Transverse colon (tissue), 4 donors: ENCODE measurements at regions not wholly inside any gene's neighbourhood (a gene's known extent, or its start where the extent isn't known, plus 50 kb on each side); places are given as distances from the start of the nearest gene placed in this dataset.

Experiments used
- DNase-seq: peaks from one replicate; pipeline ENCODE4 v3.0.0-alpha.2; 2019
- H3K27ac ChIP-seq, 4 donors: fragments of 200-600 bp; sonication (generic); 2 replicates each; pipeline ENCODE4 v1.5.1; 2016 to 2018; ENCODE audit warnings: inconsistent platforms in 4 of 4
- H3K27me3 ChIP-seq: fragments of 200-600 bp; sonication (generic); 2 replicates; pipeline ENCODE4 v1.5.1; 2017; ENCODE audit warnings: inconsistent platforms
- H3K36me3 ChIP-seq, 4 donors: fragments of 200-600 bp; sonication (generic); 2 replicates each; pipeline ENCODE4 v1.5.1; 2017 to 2019; ENCODE audit warnings: inconsistent platforms in 4 of 4
- H3K4me1 ChIP-seq, 4 donors: fragments of 200-600 bp; sonication (generic); 2 replicates each; pipeline ENCODE4 v1.5.1; 2017 to 2020; ENCODE audit warnings: inconsistent platforms in 4 of 4
- H3K4me3 ChIP-seq, 4 donors: fragments of 200-600 bp; sonication (generic); 1 replicate in 1 of 4; 2 replicates in 3 of 4; pipeline versions ENCODE4 v1.5.1 to v1.6.1; 2017 to 2019; ENCODE audit warnings: inconsistent platforms in 4 of 4
- H3K9me3 ChIP-seq, 2 donors: fragments of 200-600 bp; sonication (generic); 2 replicates each; pipeline ENCODE4 v1.5.1; 2017 to 2019; ENCODE audit warnings: inconsistent platforms in 2 of 2
- CTCF ChIP-seq, 5 experiments: fragments of 200-600 bp in 3 of 5; fragments of 450-650 bp in 2 of 5; sonication (generic) in 3 of 5; IDR thresholded peaks; 1 replicate in 2 of 5; 2 replicates in 3 of 5; pipeline ENCODE4 v1.5.1; 2016 to 2017; ENCODE audit warnings: antibody characterized with exemption in 5 of 5, inconsistent platforms in 3 of 5, mild to moderate bottlenecking in 2 of 5, moderate library complexity in 1 of 5
- EP300 ChIP-seq: sonication (generic); formaldehyde crosslinking; IDR thresholded peaks from one replicate; pipeline ENCODE4 v1.6.1; 2017; ENCODE audit warnings: antibody characterized with exemption, low read depth
- POLR2A ChIP-seq: fragments of 450-650 bp; IDR thresholded peaks from one replicate; pipeline ENCODE4 v1.6.1; 2016; ENCODE audit warnings: antibody characterized with exemption, mild to moderate bottlenecking, moderate library complexity
- POLR2AphosphoS5 ChIP-seq, 3 donors: sonication (generic); formaldehyde crosslinking; IDR thresholded peaks; one replicate each; pipeline ENCODE4 v1.6.1; 2016; ENCODE audit warnings: antibody characterized with exemption in 3 of 3
- WGBS, 2 donors: methylation state at CpG; one replicate each; pipeline ENCODE4 v1.1.5; 2018; ENCODE audit warnings: low coverage in 1 of 2; 5-methylcytosine and 5-hydroxymethylcytosine counted together
- in situ Hi-C, 4 donors: fragments of 200-750 bp; cut with MboI; loops; one replicate each; pipeline versions ENCODE4 v1.15.0 to v1.15.1; 2017; ENCODE audit warnings: low sequenced_read_pairs in 3 of 4, low pct_ligation_motif_present in 1 of 4, low pct_unique_long_range_greater_than_20kb in 1 of 4
- intact Hi-C: fragments of 100-400 bp; cut with DNase I; formaldehyde crosslinking; loops from one replicate; pipeline ENCODE4 v1.15.1; 2023; ENCODE audit warnings: low total_unique reads

GRCh38 chr12:124463341-124463921 lies 104.0 kb downstream of the NCOR2 start:
- WGBS, 2 donors: 82 to 100% methylated on average over 1 to 20 of the region's 23 CpGs
- Histone ChIP-seq H3K27me3 (no peaks in the 10 kb centered on the region), H3K36me3 (peaks cover 0 to 17% (median 2%) of the 10 kb centered on the region in 4 donors), H3K4me3 (no peak overlapping the region), H3K9me3 (no peaks in the 10 kb centered on the region), H3K27ac (peak overlapping the region in 3 of 4 donors; percentile 19 to 41 (median 34)), H3K4me1 (peaks cover 3 to 23% (median 8%) of the 10 kb centered on the region in 4 donors)
- DNase-seq: no peak
- intact Hi-C loops (no loop called here), in situ Hi-C loops (no loop called here)
- TF ChIP-seq POLR2AphosphoS5 (IDR thresholded peaks at IDR 0.05) (no peak), CTCF (IDR thresholded peaks at IDR 0.05) (no peak), POLR2A (no peak), EP300 (no peak)

DNA sequence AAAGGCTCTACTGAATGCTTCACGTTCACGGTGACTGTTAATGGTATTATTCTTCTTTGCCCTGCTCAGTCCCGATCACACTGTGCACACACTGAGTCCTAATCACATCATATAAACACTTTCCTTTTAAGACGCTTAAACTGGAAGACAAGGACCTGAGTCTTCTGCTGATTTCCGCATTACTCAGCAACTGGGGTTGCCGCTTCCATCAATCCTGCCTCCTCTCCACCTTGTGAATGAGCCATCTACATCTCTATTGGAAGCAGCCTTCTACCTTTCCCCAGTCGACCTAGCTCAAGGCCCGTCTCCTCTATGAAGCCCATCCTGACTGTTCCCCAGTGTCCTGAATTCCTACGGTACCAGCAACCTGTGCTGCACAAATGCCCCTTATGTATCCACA lies 104.7 kb downstream of the NCOR2 start:
- Histone ChIP-seq H3K27ac (peak overlapping the region in 3 of 4 donors; percentile 19 to 41 (median 34)), H3K9me3 (no peaks in the 10 kb centered on the region), H3K27me3 (no peaks in the 10 kb centered on the region), H3K36me3 (peaks cover 0 to 17% (median 2%) of the 10 kb centered on the region in 4 donors), H3K4me3 (no peak overlapping the region), H3K4me1 (peaks cover 4 to 29% (median 14%) of the 10 kb centered on the region in 4 donors)
- TF ChIP-seq EP300 (no peak), POLR2A (no peak), POLR2AphosphoS5 (IDR thresholded peaks at IDR 0.05) (no peak), CTCF (IDR thresholded peaks at IDR 0.05) (no peak)
- 81 to 86% methylated on average over 8 to 9 of the region's 9 CpGs for WGBS, 2 donors
- in situ Hi-C loops (no loop called here), intact Hi-C loops (no loop called here)
- DNase-seq: no peak

DNA sequence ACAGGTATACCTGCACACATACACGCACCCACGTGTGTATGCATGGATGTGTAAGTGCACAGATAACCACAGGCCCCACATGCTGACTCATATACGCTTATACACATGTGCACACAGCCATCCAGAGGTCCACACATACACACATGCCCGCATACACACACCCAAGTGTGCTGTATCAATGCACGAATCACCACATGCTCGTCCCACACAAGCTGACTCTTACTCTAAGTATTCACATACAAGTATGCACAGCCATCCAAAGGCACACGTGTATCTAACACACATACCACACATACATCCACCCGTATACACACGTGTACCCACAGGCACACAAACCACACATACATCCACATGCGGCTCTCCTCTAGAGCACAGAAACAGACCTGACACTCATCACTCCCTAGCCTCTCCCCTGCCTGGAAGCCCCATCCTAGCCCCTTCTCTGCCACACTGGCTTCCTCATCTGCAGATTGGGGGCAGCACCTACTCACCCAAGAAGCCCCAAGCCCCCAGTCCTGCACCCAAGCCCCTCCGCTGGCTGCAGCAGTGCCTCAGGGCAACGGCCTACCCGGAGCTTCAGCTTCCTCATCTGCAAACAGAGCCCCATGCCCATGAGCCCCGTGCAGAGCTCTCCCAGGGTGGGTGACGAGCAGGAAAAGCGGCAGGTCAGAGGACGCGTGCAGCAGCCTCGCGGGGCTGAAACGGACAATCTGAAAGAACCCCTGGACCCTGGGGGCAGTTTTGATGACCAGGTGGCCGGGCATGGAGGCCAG lies 105.4 kb downstream of the NCOR2 start:
- no peak for DNase-seq
- Histone ChIP-seq H3K36me3 (peaks cover 0 to 17% (median 2%) of the 10 kb centered on the region in 4 donors), H3K4me1 (peaks cover 7 to 34% (median 18%) of the 10 kb centered on the region in 4 donors), H3K27me3 (no peaks in the 10 kb centered on the region), H3K4me3 (no peak overlapping the region), H3K27ac (peak overlapping the region in 1 of 4 donors; percentile 34), H3K9me3 (no peaks in the 10 kb centered on the region)
- intact Hi-C loops (no loop called here), in situ Hi-C loops (no loop called here)
- TF ChIP-seq POLR2AphosphoS5 (IDR thresholded peaks at IDR 0.05) (no peak), EP300 (no peak), CTCF (IDR thresholded peaks at IDR 0.05) (no peak), POLR2A (no peak)
- 87% methylated on average over 22 of the region's 22 CpGs; no CpG with 5 or more reads in 1 of the 2 donors for WGBS, 2 donors

GRCh38 chr12:124461241-124461673 lies 106.2 kb downstream of the NCOR2 start:
- no peak for DNase-seq
- H3K4me1 ChIP-seq: peaks cover 11 to 42% (median 22%) of the 10 kb centered on the region in 4 donors

More at GRCh38 chr12:124461241-124461673, 106.2 kb downstream of the NCOR2 start:
- no peaks in the 10 kb centered on the region for H3K27me3 ChIP-seq
- H3K27ac ChIP-seq: no peak overlapping the region
- no peaks in the 10 kb centered on the region for H3K9me3 ChIP-seq
- TF ChIP-seq POLR2AphosphoS5 (IDR thresholded peaks at IDR 0.05): no peak
- TF ChIP-seq CTCF (IDR thresholded peaks at IDR 0.05): no peak
- TF ChIP-seq POLR2A: no peak
- no peak for TF ChIP-seq EP300
- 96 to 100% methylated on average over 2 to 17 of the region's 17 CpGs for WGBS, 2 donors
- intact Hi-C loops: no loop called here
- peaks cover 0 to 17% (median 2%) of the 10 kb centered on the region in 4 donors for H3K36me3 ChIP-seq
- no peak overlapping the region for H3K4me3 ChIP-seq
- in situ Hi-C loops: no loop called here
